SK-N-SH (cell line): ENCODE measurements at regions not wholly inside any gene's neighbourhood (a gene's known extent, or its start where the extent isn't known, plus 50 kb on each side); places are given as distances from the start of the nearest gene placed in this dataset.
A peak's percentile ranks its signal among the peaks of the same experiment; 100 is the strongest.

Experiments used
- CTCF ChIA-PET: fragments of 300-600, 350-600 bp; formaldehyde crosslinking; extraction: SDS; loops from one replicate; lab custom pipeline; 2021; lab: Yijun Ruan, JAX
- POLR2A ChIA-PET: fragments of 350-600 bp; sonication (Branson Sonifier 250); formaldehyde crosslinking; extraction: SDS; loops from one replicate; lab custom pipeline; 2020; ENCODE audit warnings: antibody characterized with exemption, inconsistent platforms; lab: Yijun Ruan, JAX
- DNase-seq: peaks from one replicate; pipeline ENCODE4 v3.0.0; 2012
- H2AFZ ChIP-seq: fragments of 200-600 bp; sonication (generic); 2 replicates; pipeline ENCODE4 v1.8.1; 2016; ENCODE audit warnings: antibody characterized with exemption, mild to moderate bottlenecking, low read depth
- H3F3A ChIP-seq: fragments of 200-600 bp; sonication (generic); replicated peaks from 2 replicates; pipeline ENCODE3; 2016; ENCODE audit warnings: antibody characterized with exemption, mild to moderate bottlenecking; ENCODE audit not compliant: insufficient read depth
- H3K27ac ChIP-seq, 2 experiments: fragments of 200-500 bp in 1 of 2; fragments of 200-600 bp in 1 of 2; sonication (Bioruptor generic) in 1 of 2; sonication (generic), shearing (Covaris generic) in 1 of 2; 2 replicates each; pipeline versions ENCODE4 v1.5.1 to v1.6.1; 2014 to 2016; ENCODE audit warnings: low read depth in 2 of 2, inconsistent platforms in 1 of 2, low read length in 1 of 2, mild to moderate bottlenecking in 1 of 2, mixed read lengths in 1 of 2
- H3K27me3 ChIP-seq: fragments of 200-600 bp; sonication (generic), shearing (Covaris generic); 2 replicates; pipeline ENCODE4 v1.6.1; 2016; ENCODE audit warnings: mixed run types; ENCODE audit not compliant: insufficient read depth
- H3K36me3 ChIP-seq, 2 experiments: fragments of 200-500 bp in 1 of 2; fragments of 200-600 bp in 1 of 2; sonication (Bioruptor generic) in 1 of 2; sonication (generic) in 1 of 2; replicated peaks in 1 of 2; 2 replicates each; pipeline versions ENCODE3 to v1.5.1; 2014 to 2016; ENCODE audit warnings: low read length in 1 of 2, mild to moderate bottlenecking in 1 of 2; ENCODE audit not compliant: insufficient read depth in 2 of 2, control insufficient read depth in 1 of 2
- H3K4me1 ChIP-seq, 2 experiments: fragments of 200-500 bp in 1 of 2; fragments of 200-600 bp in 1 of 2; sonication (Bioruptor generic) in 1 of 2; sonication (generic), shearing (Covaris generic) in 1 of 2; 2 replicates each; pipeline versions ENCODE4 v1.5.1 to v1.6.1; 2014 to 2016; ENCODE audit warnings: low read depth in 1 of 2, low read length in 1 of 2, mixed run types in 1 of 2; ENCODE audit not compliant: insufficient read depth in 2 of 2, control insufficient read depth in 1 of 2
- H3K4me2 ChIP-seq: fragments of 200-600 bp; sonication (generic), shearing (Covaris generic); 2 replicates; pipeline ENCODE4 v1.6.1; 2017; ENCODE audit warnings: mixed run types
- H3K4me3 ChIP-seq, 2 experiments: fragments of 200-500 bp in 1 of 2; fragments of 200-600 bp in 1 of 2; sonication (Bioruptor generic) in 1 of 2; sonication (generic), shearing (Covaris generic) in 1 of 2; 2 replicates each; pipeline versions ENCODE4 v1.5.1 to v1.8.1; 2014 to 2016; ENCODE audit warnings: low read depth in 2 of 2, inconsistent platforms in 1 of 2, low read length in 1 of 2, mild to moderate bottlenecking in 1 of 2, mixed read lengths in 1 of 2, moderate library complexity in 1 of 2
- H3K79me2 ChIP-seq: fragments of 200-600 bp; sonication (generic); 2 replicates; pipeline ENCODE4 v1.8.1; 2017; ENCODE audit warnings: mild to moderate bottlenecking; ENCODE audit not compliant: insufficient read depth
- H3K9ac ChIP-seq: fragments of 200-600 bp; sonication (generic); 2 replicates; pipeline ENCODE4 v1.6.1; 2017; ENCODE audit warnings: mixed run types
- H3K9me2 ChIP-seq: fragments of 200-600 bp; sonication (generic); 2 replicates; pipeline ENCODE4 v1.6.1; 2017; ENCODE audit warnings: mixed run types
- H3K9me3 ChIP-seq: fragments of 200-600 bp; sonication (generic); 2 replicates; pipeline ENCODE4 v1.6.1; 2017; ENCODE audit warnings: mixed run types, mild to moderate bottlenecking, moderate library complexity
- H4K20me1 ChIP-seq: fragments of 200-600 bp; sonication (generic); 2 replicates; pipeline ENCODE4 v1.6.1; 2017; ENCODE audit warnings: mild to moderate bottlenecking, mixed run types; ENCODE audit not compliant: insufficient read depth
- ELF1 ChIP-seq: IDR thresholded peaks from 2 replicates; pipeline ENCODE4 v1.4.0; 2012
- FOSL2 ChIP-seq: IDR thresholded peaks from 2 replicates; pipeline ENCODE4 v1.4.0; 2012; ENCODE audit warnings: low read depth, mild to moderate bottlenecking, moderate library complexity, borderline replicate concordance
- IRF3 ChIP-seq: fragments of 150-350 bp; IDR thresholded peaks from 2 replicates; pipeline ENCODE4 v1.6.1; 2016; ENCODE audit warnings: mild to moderate bottlenecking, low read depth, low read length
- JUND ChIP-seq: IDR thresholded peaks from 2 replicates; pipeline ENCODE4 v1.4.0; 2012
- MAX ChIP-seq: IDR thresholded peaks from 2 replicates; pipeline ENCODE4 v1.4.0; 2012; ENCODE audit warnings: low read depth
- NRF1 ChIP-seq: IDR thresholded peaks from 2 replicates; pipeline ENCODE4 v1.6.1; 2012; ENCODE audit warnings: low read depth, mild to moderate bottlenecking, low read length
- POLR2AphosphoS5 ChIP-seq: IDR thresholded peaks from 2 replicates; pipeline ENCODE4 v1.6.1; 2012; ENCODE audit warnings: low read depth, low read length
- RAD21 ChIP-seq: IDR thresholded peaks from 2 replicates; pipeline ENCODE4 v1.6.1; 2012; ENCODE audit warnings: mild to moderate bottlenecking, low read length
- TAF1 ChIP-seq: IDR thresholded peaks from 2 replicates; pipeline ENCODE4 v1.6.1; 2012; ENCODE audit warnings: low read depth, mild to moderate bottlenecking, low read length, moderate library complexity, borderline replicate concordance
- YY1 ChIP-seq: IDR thresholded peaks from 2 replicates; pipeline ENCODE4 v1.4.0; 2012; ENCODE audit warnings: low read depth, mild to moderate bottlenecking
- WGBS: methylation state at CpG from one replicate; pipeline ENCODE4 v1.1.6; 2017; ENCODE audit warnings: low lambda C conversion rate; 5-methylcytosine and 5-hydroxymethylcytosine counted together
- TF ChIP-seq, protein P1 (sequence below): IDR thresholded peaks from 2 replicates; pipeline ENCODE4 v1.6.1; 2012; ENCODE audit warnings: mild to moderate bottlenecking, low read depth, low read length, moderate library complexity
- TF ChIP-seq, protein P2 (sequence below): fragments of 200-600 bp; sonication (generic); IDR thresholded peaks from 2 replicates; pipeline ENCODE4 v1.6.1; 2017; ENCODE audit warnings: antibody characterized with exemption, mild to moderate bottlenecking, moderate library complexity

GRCh38 chr6:140609956-140610355 is 1235.5 kb upstream of the CITED2 start:
- DNase-seq, result no peak
- H3K4me2 ChIP-seq, result peak overlapping the region; percentile 71; the same call in 1 of the 2 replicates

More at GRCh38 chr6:140609956-140610355, 1235.5 kb upstream of the CITED2 start:
- 8% methylated on average over 2 of the region's 2 CpGs for WGBS
- Histone ChIP-seq H2AFZ (peak overlapping the region; percentile 84; the same call in 1 of the 2 replicates), H3K27me3 (no peaks in the 10 kb centered on the region), H3K4me3 (peak overlapping the region; percentile 34 to 40; a peak in 2 of 4 replicates), H3K27ac (peak overlapping the region; percentile 78 to 93), H3K9ac (peak overlapping the region; percentile 65)
- CTCF ChIA-PET, result no interaction called here
- TF ChIP-seq RAD21 (no peak), MAX (no peak), FOSL2 (no peak), ELF1 (no peak), NRF1 (no peak), TAF1 (peak; percentile 46; the same call in 1 of the 2 replicates), IRF3 (no peak), YY1 (peak; percentile 58; the same call in 1 of the 2 replicates), JUND (no peak), POLR2AphosphoS5 (peak; percentile 36; the same call in 1 of the 2 replicates)
- TF ChIP-seq, protein P1, sequence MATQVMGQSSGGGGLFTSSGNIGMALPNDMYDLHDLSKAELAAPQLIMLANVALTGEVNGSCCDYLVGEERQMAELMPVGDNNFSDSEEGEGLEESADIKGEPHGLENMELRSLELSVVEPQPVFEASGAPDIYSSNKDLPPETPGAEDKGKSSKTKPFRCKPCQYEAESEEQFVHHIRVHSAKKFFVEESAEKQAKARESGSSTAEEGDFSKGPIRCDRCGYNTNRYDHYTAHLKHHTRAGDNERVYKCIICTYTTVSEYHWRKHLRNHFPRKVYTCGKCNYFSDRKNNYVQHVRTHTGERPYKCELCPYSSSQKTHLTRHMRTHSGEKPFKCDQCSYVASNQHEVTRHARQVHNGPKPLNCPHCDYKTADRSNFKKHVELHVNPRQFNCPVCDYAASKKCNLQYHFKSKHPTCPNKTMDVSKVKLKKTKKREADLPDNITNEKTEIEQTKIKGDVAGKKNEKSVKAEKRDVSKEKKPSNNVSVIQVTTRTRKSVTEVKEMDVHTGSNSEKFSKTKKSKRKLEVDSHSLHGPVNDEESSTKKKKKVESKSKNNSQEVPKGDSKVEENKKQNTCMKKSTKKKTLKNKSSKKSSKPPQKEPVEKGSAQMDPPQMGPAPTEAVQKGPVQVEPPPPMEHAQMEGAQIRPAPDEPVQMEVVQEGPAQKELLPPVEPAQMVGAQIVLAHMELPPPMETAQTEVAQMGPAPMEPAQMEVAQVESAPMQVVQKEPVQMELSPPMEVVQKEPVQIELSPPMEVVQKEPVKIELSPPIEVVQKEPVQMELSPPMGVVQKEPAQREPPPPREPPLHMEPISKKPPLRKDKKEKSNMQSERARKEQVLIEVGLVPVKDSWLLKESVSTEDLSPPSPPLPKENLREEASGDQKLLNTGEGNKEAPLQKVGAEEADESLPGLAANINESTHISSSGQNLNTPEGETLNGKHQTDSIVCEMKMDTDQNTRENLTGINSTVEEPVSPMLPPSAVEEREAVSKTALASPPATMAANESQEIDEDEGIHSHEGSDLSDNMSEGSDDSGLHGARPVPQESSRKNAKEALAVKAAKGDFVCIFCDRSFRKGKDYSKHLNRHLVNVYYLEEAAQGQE, result no peak
- TF ChIP-seq, protein P2, sequence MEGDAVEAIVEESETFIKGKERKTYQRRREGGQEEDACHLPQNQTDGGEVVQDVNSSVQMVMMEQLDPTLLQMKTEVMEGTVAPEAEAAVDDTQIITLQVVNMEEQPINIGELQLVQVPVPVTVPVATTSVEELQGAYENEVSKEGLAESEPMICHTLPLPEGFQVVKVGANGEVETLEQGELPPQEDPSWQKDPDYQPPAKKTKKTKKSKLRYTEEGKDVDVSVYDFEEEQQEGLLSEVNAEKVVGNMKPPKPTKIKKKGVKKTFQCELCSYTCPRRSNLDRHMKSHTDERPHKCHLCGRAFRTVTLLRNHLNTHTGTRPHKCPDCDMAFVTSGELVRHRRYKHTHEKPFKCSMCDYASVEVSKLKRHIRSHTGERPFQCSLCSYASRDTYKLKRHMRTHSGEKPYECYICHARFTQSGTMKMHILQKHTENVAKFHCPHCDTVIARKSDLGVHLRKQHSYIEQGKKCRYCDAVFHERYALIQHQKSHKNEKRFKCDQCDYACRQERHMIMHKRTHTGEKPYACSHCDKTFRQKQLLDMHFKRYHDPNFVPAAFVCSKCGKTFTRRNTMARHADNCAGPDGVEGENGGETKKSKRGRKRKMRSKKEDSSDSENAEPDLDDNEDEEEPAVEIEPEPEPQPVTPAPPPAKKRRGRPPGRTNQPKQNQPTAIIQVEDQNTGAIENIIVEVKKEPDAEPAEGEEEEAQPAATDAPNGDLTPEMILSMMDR, result no peak
- TF ChIP-seq, all 33 proteins: peak for 3
- POLR2A ChIA-PET, result no interaction called here
- peaks cover 43% of the 10 kb centered on the region for H3K79me2 ChIP-seq
- peaks cover 46% of the 10 kb centered on the region for H3F3A ChIP-seq
- H3K9me2 ChIP-seq, result no peaks in the 10 kb centered on the region
- no peaks in the 10 kb centered on the region for H4K20me1 ChIP-seq
- peaks cover 0 to under 1% of the 10 kb centered on the region in 2 experiments for H3K36me3 ChIP-seq
- H3K4me1 ChIP-seq, result no peaks in the 10 kb centered on the region; a peak in 1 of 4 replicates
- no peaks in the 10 kb centered on the region for H3K9me3 ChIP-seq
